GM23338 (cell line): ENCODE measurements at regions not wholly inside any gene's neighbourhood (a gene's known extent, or its start where the extent isn't known, plus 50 kb on each side); places are given as distances from the start of the nearest gene placed in this dataset.

Source experiments
- ATAC-seq: fragments of 200-7000 bp; cut with Tn5 transposase; 3 replicates; pipeline ENCODE4 v1.9.1; 2020
- DNase-seq: peaks from one replicate; pipeline ENCODE4 v3.0.0-alpha.2; 2015; ENCODE audit warnings: low spot score
- H2AFZ ChIP-seq: fragments of 200-600 bp; sonication (generic); 2 replicates; pipeline ENCODE4 v1.8.0; 2016; ENCODE audit warnings: antibody characterized with exemption, mild to moderate bottlenecking, moderate library complexity
- H3F3A ChIP-seq: fragments of 200-600 bp; sonication (generic); replicated peaks from 2 replicates; pipeline ENCODE4 v1.8.0; 2017; ENCODE audit warnings: antibody characterized with exemption, mixed run types, low read depth
- H3K27ac ChIP-seq: fragments of 200-600 bp; sonication (generic); 2 replicates; pipeline ENCODE4 v1.6.1; 2016; ENCODE audit warnings: low read depth
- H3K27me3 ChIP-seq: fragments of 200-600 bp; sonication (generic); 2 replicates; pipeline ENCODE4 v1.8.0; 2016; ENCODE audit warnings: mild to moderate bottlenecking, mixed run types, moderate library complexity; ENCODE audit not compliant: insufficient read depth
- H3K36me3 ChIP-seq: fragments of 200-600 bp; sonication (generic); 2 replicates; pipeline ENCODE4 v1.8.0; 2016; ENCODE audit warnings: mild to moderate bottlenecking; ENCODE audit not compliant: insufficient read depth
- H3K4me1 ChIP-seq: fragments of 200-600 bp; sonication (generic); 2 replicates; pipeline ENCODE4 v1.8.0; 2016; ENCODE audit warnings: mild to moderate bottlenecking, moderate library complexity; ENCODE audit not compliant: insufficient read depth
- H3K4me2 ChIP-seq: fragments of 200-600 bp; sonication (generic); 2 replicates; pipeline ENCODE4 v1.7.1; 2017; ENCODE audit warnings: mixed run types
- H3K4me3 ChIP-seq: fragments of 200-600 bp; sonication (generic); 2 replicates; pipeline ENCODE4 v1.6.1; 2016; ENCODE audit warnings: mixed run types
- H3K79me2 ChIP-seq: fragments of 200-600 bp; sonication (generic); replicated peaks from 2 replicates; pipeline ENCODE4 v1.8.0; 2017; ENCODE audit warnings: mild to moderate bottlenecking; ENCODE audit not compliant: insufficient read depth
- H3K9me2 ChIP-seq: fragments of 200-600 bp; sonication (generic); 2 replicates; pipeline ENCODE4 v1.8.0; 2017; ENCODE audit not compliant: insufficient read depth
- H4K20me1 ChIP-seq: fragments of 200-600 bp; sonication (generic); replicated peaks from 2 replicates; pipeline ENCODE4 v1.8.0; 2017; ENCODE audit warnings: mild to moderate bottlenecking; ENCODE audit not compliant: insufficient read depth
- H3K27ac Mint-ChIP-seq: 2 replicates; pipeline ENCODE4 v1.8.0; 2020; ENCODE audit warnings: inconsistent platforms, mild to moderate bottlenecking, moderate library complexity, mixed read lengths
- H3K27me3 Mint-ChIP-seq: 3 replicates; pipeline ENCODE4 v1.8.0; 2022; ENCODE audit warnings: low read depth, mild to moderate bottlenecking, moderate library complexity, mixed read lengths, inconsistent platforms; ENCODE audit not compliant: insufficient read depth, poor library complexity
- H3K36me3 Mint-ChIP-seq: 3 replicates; pipeline ENCODE4 v1.8.0; 2021; ENCODE audit warnings: low read depth, mild to moderate bottlenecking, inconsistent platforms, moderate library complexity, mixed read lengths
- H3K4me1 Mint-ChIP-seq: 3 replicates; pipeline ENCODE4 v1.8.0; 2020; ENCODE audit warnings: mild to moderate bottlenecking, inconsistent platforms, mixed read lengths
- H3K4me3 Mint-ChIP-seq: 3 replicates; pipeline ENCODE4 v1.8.0; 2021; ENCODE audit warnings: moderate library complexity, mild to moderate bottlenecking, inconsistent platforms, mixed read lengths
- H3K9me3 Mint-ChIP-seq: 3 replicates; pipeline ENCODE4 v1.8.0; 2020; ENCODE audit warnings: moderate library complexity, mild to moderate bottlenecking, inconsistent platforms, mixed read lengths
- CREB1 ChIP-seq: fragments of 250-450 bp; sonication (Bioruptor Pico); IDR thresholded peaks from 2 replicates; pipeline ENCODE4 v1.5.0; 2020; ENCODE audit warnings: low read depth, mild to moderate bottlenecking, moderate library complexity
- ETS1 ChIP-seq: IDR thresholded peaks from 2 replicates; pipeline ENCODE4 v1.6.1; 2016; ENCODE audit warnings: antibody characterized with exemption
- EZH2 ChIP-seq: fragments of 200-600 bp; sonication (generic); IDR thresholded peaks from one replicate; pipeline ENCODE4 v1.8.0; 2017; ENCODE audit warnings: antibody characterized with exemption, mild to moderate bottlenecking, low read depth; ENCODE audit not compliant: unreplicated experiment
- EZH2phosphoT487 ChIP-seq: fragments of 200-600 bp; sonication (generic); IDR thresholded peaks from one replicate; pipeline ENCODE4 v1.8.1; 2018; ENCODE audit warnings: antibody characterized with exemption; ENCODE audit not compliant: unreplicated experiment
- JUNB ChIP-seq: IDR thresholded peaks from one replicate; pipeline ENCODE4 v1.6.1; 2016; ENCODE audit warnings: antibody characterized with exemption; ENCODE audit not compliant: unreplicated experiment
- NANOG ChIP-seq: IDR thresholded peaks from 2 replicates; pipeline ENCODE4 v1.6.1; 2016; ENCODE audit warnings: antibody characterized with exemption, borderline replicate concordance
- POLR2AphosphoS5 ChIP-seq: IDR thresholded peaks from 2 replicates; pipeline ENCODE4 v1.6.1; 2016; ENCODE audit warnings: antibody characterized with exemption, low read depth
- STAT1 ChIP-seq: IDR thresholded peaks from one replicate; pipeline ENCODE4 v1.6.1; 2016; ENCODE audit warnings: antibody characterized with exemption; ENCODE audit not compliant: unreplicated experiment
- ZNF114 ChIP-seq: fragments of 250-450 bp; sonication (Bioruptor Pico); IDR thresholded peaks from 2 replicates; pipeline ENCODE4 v1.5.0; 2020; ENCODE audit warnings: mild to moderate bottlenecking, moderate library complexity
- ZNF331 ChIP-seq: fragments of 250-450 bp; sonication (Bioruptor Pico); IDR thresholded peaks from 2 replicates; pipeline ENCODE4 v1.5.0; 2020; ENCODE audit warnings: low read depth, mild to moderate bottlenecking, moderate library complexity
- ZNF462 ChIP-seq: fragments of 250-450 bp; sonication (Bioruptor Pico); IDR thresholded peaks from 2 replicates; pipeline ENCODE4 v1.5.0; 2020; ENCODE audit warnings: mild to moderate bottlenecking, moderate library complexity
- TF ChIP-seq, protein P1 (sequence below), 2 experiments: fragments of 200-600 bp in 1 of 2; sonication (generic) in 1 of 2; conservative IDR thresholded peaks; 2 replicates each; pipeline versions ENCODE4 v1.5.1 to v1.6.1; 2016 to 2017; ENCODE audit warnings: antibody characterized with exemption in 2 of 2, low read depth in 2 of 2, mild to moderate bottlenecking in 2 of 2, moderate library complexity in 1 of 2
- TF ChIP-seq, protein P2 (sequence below): IDR thresholded peaks from one replicate; pipeline ENCODE4 v1.6.1; 2018; ENCODE audit warnings: antibody characterized with exemption; ENCODE audit not compliant: unreplicated experiment

- no peak overlapping the region for H2AFZ ChIP-seq
- Mint-ChIP-seq H3K4me3 (no peak overlapping the region), H3K36me3 (peaks cover 51% of the 10 kb centered on the region), H3K27me3 (peaks cover 14% of the 10 kb centered on the region), H3K27ac (no peak overlapping the region), H3K9me3 (no peaks in the 10 kb centered on the region; the same call in 2 of the 3 replicates), H3K4me1 (peaks cover 12% of the 10 kb centered on the region)
- peaks cover 4% of the 10 kb centered on the region; the same call in 1 of the 2 replicates for H3K4me1 ChIP-seq
- H3K4me2 ChIP-seq: no peak overlapping the region
- DNase-seq: no peak
- TF ChIP-seq CREB1 (CRISPR knock-in tag) (no peak), ZNF462 (CRISPR knock-in tag) (no peak), ETS1 (no peak), STAT1 (no peak), EZH2 (no peak), NANOG (no peak), ZNF331 (CRISPR knock-in tag) (no peak), JUNB (no peak), ZNF114 (no peak), EZH2phosphoT487 (no peak), POLR2AphosphoS5 (no peak)
- TF ChIP-seq, protein P1, sequence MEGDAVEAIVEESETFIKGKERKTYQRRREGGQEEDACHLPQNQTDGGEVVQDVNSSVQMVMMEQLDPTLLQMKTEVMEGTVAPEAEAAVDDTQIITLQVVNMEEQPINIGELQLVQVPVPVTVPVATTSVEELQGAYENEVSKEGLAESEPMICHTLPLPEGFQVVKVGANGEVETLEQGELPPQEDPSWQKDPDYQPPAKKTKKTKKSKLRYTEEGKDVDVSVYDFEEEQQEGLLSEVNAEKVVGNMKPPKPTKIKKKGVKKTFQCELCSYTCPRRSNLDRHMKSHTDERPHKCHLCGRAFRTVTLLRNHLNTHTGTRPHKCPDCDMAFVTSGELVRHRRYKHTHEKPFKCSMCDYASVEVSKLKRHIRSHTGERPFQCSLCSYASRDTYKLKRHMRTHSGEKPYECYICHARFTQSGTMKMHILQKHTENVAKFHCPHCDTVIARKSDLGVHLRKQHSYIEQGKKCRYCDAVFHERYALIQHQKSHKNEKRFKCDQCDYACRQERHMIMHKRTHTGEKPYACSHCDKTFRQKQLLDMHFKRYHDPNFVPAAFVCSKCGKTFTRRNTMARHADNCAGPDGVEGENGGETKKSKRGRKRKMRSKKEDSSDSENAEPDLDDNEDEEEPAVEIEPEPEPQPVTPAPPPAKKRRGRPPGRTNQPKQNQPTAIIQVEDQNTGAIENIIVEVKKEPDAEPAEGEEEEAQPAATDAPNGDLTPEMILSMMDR (conservative IDR thresholded peaks at IDR 0.05; ENCODE audit: low read depth in 2 of 2): no peak
- TF ChIP-seq, protein P2, sequence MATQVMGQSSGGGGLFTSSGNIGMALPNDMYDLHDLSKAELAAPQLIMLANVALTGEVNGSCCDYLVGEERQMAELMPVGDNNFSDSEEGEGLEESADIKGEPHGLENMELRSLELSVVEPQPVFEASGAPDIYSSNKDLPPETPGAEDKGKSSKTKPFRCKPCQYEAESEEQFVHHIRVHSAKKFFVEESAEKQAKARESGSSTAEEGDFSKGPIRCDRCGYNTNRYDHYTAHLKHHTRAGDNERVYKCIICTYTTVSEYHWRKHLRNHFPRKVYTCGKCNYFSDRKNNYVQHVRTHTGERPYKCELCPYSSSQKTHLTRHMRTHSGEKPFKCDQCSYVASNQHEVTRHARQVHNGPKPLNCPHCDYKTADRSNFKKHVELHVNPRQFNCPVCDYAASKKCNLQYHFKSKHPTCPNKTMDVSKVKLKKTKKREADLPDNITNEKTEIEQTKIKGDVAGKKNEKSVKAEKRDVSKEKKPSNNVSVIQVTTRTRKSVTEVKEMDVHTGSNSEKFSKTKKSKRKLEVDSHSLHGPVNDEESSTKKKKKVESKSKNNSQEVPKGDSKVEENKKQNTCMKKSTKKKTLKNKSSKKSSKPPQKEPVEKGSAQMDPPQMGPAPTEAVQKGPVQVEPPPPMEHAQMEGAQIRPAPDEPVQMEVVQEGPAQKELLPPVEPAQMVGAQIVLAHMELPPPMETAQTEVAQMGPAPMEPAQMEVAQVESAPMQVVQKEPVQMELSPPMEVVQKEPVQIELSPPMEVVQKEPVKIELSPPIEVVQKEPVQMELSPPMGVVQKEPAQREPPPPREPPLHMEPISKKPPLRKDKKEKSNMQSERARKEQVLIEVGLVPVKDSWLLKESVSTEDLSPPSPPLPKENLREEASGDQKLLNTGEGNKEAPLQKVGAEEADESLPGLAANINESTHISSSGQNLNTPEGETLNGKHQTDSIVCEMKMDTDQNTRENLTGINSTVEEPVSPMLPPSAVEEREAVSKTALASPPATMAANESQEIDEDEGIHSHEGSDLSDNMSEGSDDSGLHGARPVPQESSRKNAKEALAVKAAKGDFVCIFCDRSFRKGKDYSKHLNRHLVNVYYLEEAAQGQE: no peak
- no peaks in the 10 kb centered on the region for H3K27me3 ChIP-seq
- H3K4me3 ChIP-seq: no peak overlapping the region
- no peak for ATAC-seq
- H3K9me2 ChIP-seq: no peaks in the 10 kb centered on the region
- H3K36me3 ChIP-seq: peaks cover 17% of the 10 kb centered on the region
- no peaks in the 10 kb centered on the region for H3F3A ChIP-seq
- peaks cover 24% of the 10 kb centered on the region for H3K79me2 ChIP-seq
- peaks cover 12% of the 10 kb centered on the region; the same call in 1 of the 2 replicates for H4K20me1 ChIP-seq
- H3K27ac ChIP-seq: no peak overlapping the region
These were observed 123.4 kb upstream of the ZNF746 start for GRCh38 chr7:149620961-149621360.
